Neural progenitor cell (in vitro differentiated cells): ENCODE measurements at regions not wholly inside any gene's neighbourhood (a gene's known extent, or its start where the extent isn't known, plus 50 kb on each side); places are given as distances from the start of the nearest gene placed in this dataset.

Source experiments
- DNase-seq: peaks from one replicate; pipeline ENCODE4 v3.0.0-alpha.2; 2016; ENCODE audit warnings: low spot score
- H2AFZ ChIP-seq: fragments of 200-600 bp; sonication (generic); replicated peaks from 2 replicates; pipeline ENCODE4 v1.6.1; 2016; ENCODE audit warnings: antibody characterized with exemption
- H3F3A ChIP-seq: fragments of 200-600 bp; sonication (generic); 2 replicates; pipeline ENCODE4 v1.6.1; 2016; ENCODE audit warnings: antibody characterized with exemption, low read depth
- H3K27ac ChIP-seq: fragments of 200-600 bp; sonication (generic); 2 replicates; pipeline ENCODE4 v1.5.1; 2016; ENCODE audit warnings: mild to moderate bottlenecking
- H3K27me3 ChIP-seq: fragments of 200-600 bp; sonication (generic); 2 replicates; pipeline ENCODE4 v1.6.1; 2016; ENCODE audit warnings: mild to moderate bottlenecking, moderate library complexity
- H3K36me3 ChIP-seq: fragments of 200-600 bp; sonication (generic); 2 replicates; pipeline ENCODE4 v1.5.1; 2016
- H3K4me1 ChIP-seq: fragments of 200-600 bp; sonication (generic); 2 replicates; pipeline ENCODE4 v1.6.1; 2016; ENCODE audit warnings: mixed run types
- H3K4me2 ChIP-seq: fragments of 200-600 bp; sonication (generic); 2 replicates; pipeline ENCODE4 v1.6.1; 2016
- H3K4me3 ChIP-seq: fragments of 200-600 bp; sonication (generic); 2 replicates; pipeline ENCODE4 v1.5.1; 2016
- H3K79me2 ChIP-seq: fragments of 200-600 bp; sonication (generic); 2 replicates; pipeline ENCODE4 v1.6.1; 2016; ENCODE audit warnings: low read depth
- H3K9ac ChIP-seq: fragments of 200-600 bp; sonication (generic); 2 replicates; pipeline ENCODE4 v1.6.1; 2016
- H3K9me3 ChIP-seq: fragments of 200-600 bp; sonication (generic); 2 replicates; pipeline ENCODE4 v1.5.1; 2016; ENCODE audit warnings: low read depth
- H4K20me1 ChIP-seq: fragments of 200-600 bp; sonication (generic); 2 replicates; pipeline ENCODE4 v1.6.1; 2016; ENCODE audit warnings: low read depth
- H3K27ac Mint-ChIP-seq: 3 replicates; pipeline ENCODE4 v1.8.0; 2021; ENCODE audit warnings: mixed read lengths
- H3K27me3 Mint-ChIP-seq: 2 replicates; pipeline ENCODE4 v1.8.0; 2022; ENCODE audit warnings: low read depth, mild to moderate bottlenecking, inconsistent platforms, moderate library complexity, mixed read lengths; ENCODE audit not compliant: insufficient read depth
- H3K36me3 Mint-ChIP-seq: 3 replicates; pipeline ENCODE4 v1.8.0; 2021; ENCODE audit warnings: mixed read lengths
- H3K4me1 Mint-ChIP-seq: 3 replicates; pipeline ENCODE4 v1.8.0; 2021; ENCODE audit warnings: mixed read lengths
- H3K4me3 Mint-ChIP-seq: 3 replicates; pipeline ENCODE4 v1.8.0; 2021; ENCODE audit warnings: mild to moderate bottlenecking, moderate library complexity, mixed read lengths
- H3K9me3 Mint-ChIP-seq: 3 replicates; pipeline ENCODE4 v1.8.0; 2020; ENCODE audit warnings: mixed read lengths
- EZH2 ChIP-seq: fragments of 200-600 bp; sonication (generic); IDR thresholded peaks from 2 replicates; pipeline ENCODE4 v1.6.1; 2017; ENCODE audit warnings: antibody characterized with exemption, mild to moderate bottlenecking, moderate library complexity
- EZH2phosphoT487 ChIP-seq: fragments of 200-600 bp; sonication (generic); IDR thresholded peaks from 2 replicates; pipeline ENCODE4 v1.6.1; 2017; ENCODE audit warnings: antibody characterized with exemption
- TF ChIP-seq, protein P1 (sequence below): fragments of 200-600 bp; sonication (generic); IDR thresholded peaks from 2 replicates; pipeline ENCODE4 v1.5.1; 2017; ENCODE audit warnings: antibody characterized with exemption, mild to moderate bottlenecking

DNA sequence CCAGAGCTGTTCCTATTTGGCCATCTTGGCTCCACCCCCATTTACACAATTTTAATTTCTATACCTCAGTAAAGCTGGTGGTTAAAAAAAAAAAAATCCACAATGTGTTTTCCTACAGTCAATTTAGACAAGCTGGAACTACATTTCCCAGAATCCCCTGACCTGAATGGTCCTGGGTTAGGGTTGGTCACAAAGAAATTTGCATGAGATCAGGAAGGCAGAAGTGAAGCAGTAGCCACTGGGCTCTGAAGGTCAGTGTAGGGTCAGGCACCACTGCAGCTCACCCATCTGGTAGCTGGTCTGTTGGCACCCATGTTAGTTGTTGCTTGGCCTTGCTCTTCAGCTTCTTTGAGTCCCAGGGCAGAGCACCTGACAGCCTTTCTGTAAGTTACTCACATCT, 210.7 kb upstream of the API5 start:
- Histone ChIP-seq H3K9me3 (no peaks in the 10 kb centered on the region), H3K27ac (no peak overlapping the region), H3K9ac (no peak overlapping the region), H3K4me2 (no peak overlapping the region), H3K36me3 (no peaks in the 10 kb centered on the region), H3K27me3 (no peaks in the 10 kb centered on the region), H3K4me1 (no peaks in the 10 kb centered on the region), H2AFZ (no peak overlapping the region), H3K79me2 (no peaks in the 10 kb centered on the region), H3F3A (no peaks in the 10 kb centered on the region), H4K20me1 (no peaks in the 10 kb centered on the region), H3K4me3 (no peak overlapping the region)
- H3K27ac Mint-ChIP-seq: no peak overlapping the region
- H3K4me3 Mint-ChIP-seq: no peak overlapping the region
- no peaks in the 10 kb centered on the region for H3K4me1 Mint-ChIP-seq
- DNase-seq: no peak
- no peaks in the 10 kb centered on the region for H3K36me3 Mint-ChIP-seq
- H3K9me3 Mint-ChIP-seq: peaks cover 8% of the 10 kb centered on the region
- no peaks in the 10 kb centered on the region for H3K27me3 Mint-ChIP-seq
- no peak for TF ChIP-seq EZH2
- TF ChIP-seq, protein P1, sequence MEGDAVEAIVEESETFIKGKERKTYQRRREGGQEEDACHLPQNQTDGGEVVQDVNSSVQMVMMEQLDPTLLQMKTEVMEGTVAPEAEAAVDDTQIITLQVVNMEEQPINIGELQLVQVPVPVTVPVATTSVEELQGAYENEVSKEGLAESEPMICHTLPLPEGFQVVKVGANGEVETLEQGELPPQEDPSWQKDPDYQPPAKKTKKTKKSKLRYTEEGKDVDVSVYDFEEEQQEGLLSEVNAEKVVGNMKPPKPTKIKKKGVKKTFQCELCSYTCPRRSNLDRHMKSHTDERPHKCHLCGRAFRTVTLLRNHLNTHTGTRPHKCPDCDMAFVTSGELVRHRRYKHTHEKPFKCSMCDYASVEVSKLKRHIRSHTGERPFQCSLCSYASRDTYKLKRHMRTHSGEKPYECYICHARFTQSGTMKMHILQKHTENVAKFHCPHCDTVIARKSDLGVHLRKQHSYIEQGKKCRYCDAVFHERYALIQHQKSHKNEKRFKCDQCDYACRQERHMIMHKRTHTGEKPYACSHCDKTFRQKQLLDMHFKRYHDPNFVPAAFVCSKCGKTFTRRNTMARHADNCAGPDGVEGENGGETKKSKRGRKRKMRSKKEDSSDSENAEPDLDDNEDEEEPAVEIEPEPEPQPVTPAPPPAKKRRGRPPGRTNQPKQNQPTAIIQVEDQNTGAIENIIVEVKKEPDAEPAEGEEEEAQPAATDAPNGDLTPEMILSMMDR: no peak
- no peak for TF ChIP-seq EZH2phosphoT487

- Histone ChIP-seq H2AFZ (no peak overlapping the region), H3F3A (no peaks in the 10 kb centered on the region), H3K4me1 (no peaks in the 10 kb centered on the region), H3K27ac (no peak overlapping the region), H4K20me1 (no peaks in the 10 kb centered on the region), H3K79me2 (no peaks in the 10 kb centered on the region), H3K9me3 (no peaks in the 10 kb centered on the region), H3K27me3 (no peaks in the 10 kb centered on the region), H3K9ac (no peak overlapping the region), H3K4me2 (peak overlapping the region; percentile 35), H3K36me3 (no peaks in the 10 kb centered on the region), H3K4me3 (no peak overlapping the region)
- TF ChIP-seq EZH2: no peak
- Mint-ChIP-seq H3K4me3 (no peak overlapping the region), H3K27me3 (no peaks in the 10 kb centered on the region), H3K4me1 (peaks cover 15% of the 10 kb centered on the region), H3K27ac (no peak overlapping the region), H3K36me3 (no peaks in the 10 kb centered on the region), H3K9me3 (no peaks in the 10 kb centered on the region)
- DNase-seq: no peak
Measured at GRCh38 chr11:43116071-43116470, 195.7 kb upstream of the API5 start.

GRCh38 chr11:43119275-43119970, 192.4 kb upstream of the API5 start:
- Mint-ChIP-seq H3K4me3 (no peak overlapping the region), H3K9me3 (no peaks in the 10 kb centered on the region), H3K36me3 (no peaks in the 10 kb centered on the region), H3K4me1 (peaks cover 15% of the 10 kb centered on the region), H3K27ac (no peak overlapping the region), H3K27me3 (no peaks in the 10 kb centered on the region)
- no peaks in the 10 kb centered on the region for H3K9me3 ChIP-seq
- H3K9ac ChIP-seq: no peak overlapping the region
- H2AFZ ChIP-seq: no peak overlapping the region
- H3K27ac ChIP-seq: no peak overlapping the region
- H3K4me3 ChIP-seq: no peak overlapping the region
- DNase-seq: no peak
- no peaks in the 10 kb centered on the region for H3K27me3 ChIP-seq
- H3K4me1 ChIP-seq: no peaks in the 10 kb centered on the region
- no peaks in the 10 kb centered on the region for H4K20me1 ChIP-seq
- H3F3A ChIP-seq: no peaks in the 10 kb centered on the region
- TF ChIP-seq EZH2phosphoT487 (no peak), EZH2 (no peak)
- TF ChIP-seq, protein P1: peak; percentile 23
- H3K4me2 ChIP-seq: no peak overlapping the region
- H3K36me3 ChIP-seq: no peaks in the 10 kb centered on the region
- H3K79me2 ChIP-seq: no peaks in the 10 kb centered on the region

- Histone ChIP-seq H3K27me3 (no peaks in the 10 kb centered on the region), H3K9ac (no peak overlapping the region), H3K27ac (no peak overlapping the region), H3K9me3 (no peaks in the 10 kb centered on the region), H3K4me1 (no peaks in the 10 kb centered on the region), H2AFZ (no peak overlapping the region), H3K4me3 (no peak overlapping the region), H3F3A (no peaks in the 10 kb centered on the region), H3K36me3 (no peaks in the 10 kb centered on the region), H3K79me2 (no peaks in the 10 kb centered on the region), H3K4me2 (no peak overlapping the region), H4K20me1 (no peaks in the 10 kb centered on the region)
- no peaks in the 10 kb centered on the region for H3K27me3 Mint-ChIP-seq
- H3K27ac Mint-ChIP-seq: no peak overlapping the region
- H3K36me3 Mint-ChIP-seq: no peaks in the 10 kb centered on the region
- no peaks in the 10 kb centered on the region for H3K9me3 Mint-ChIP-seq
- H3K4me1 Mint-ChIP-seq: no peaks in the 10 kb centered on the region
- no peak overlapping the region for H3K4me3 Mint-ChIP-seq
- no peak for DNase-seq
- TF ChIP-seq EZH2 (no peak), EZH2phosphoT487 (no peak)
- TF ChIP-seq, protein P1: no peak
Measured at GRCh38 chr11:43122546-43122945, 189.2 kb upstream of the API5 start.
